HCT116 (cell line): ENCODE measurements at regions not wholly inside any gene's neighbourhood (a gene's known extent, or its start where the extent isn't known, plus 50 kb on each side); places are given as distances from the start of the nearest gene placed in this dataset.

Experiments
- ATAC-seq: fragments of 200-7000 bp; cut with Tn5 transposase; 2 replicates; pipeline ENCODE4 v1.9.1; 2020; ENCODE audit warnings: mild to moderate bottlenecking, moderate library complexity
- BruUV-seq: library from RNA; stranded (reverse); fragments of 400-500 nt; replicated peaks from 2 replicates; lab custom pipeline; 2021; lab: Mats Ljungman, UMichigan
- CTCF ChIA-PET: fragments of 300-600 bp; sonication (Branson Sonifier 250); formaldehyde crosslinking; loops from one replicate; lab custom pipeline; 2021; ENCODE audit warnings: antibody characterized with exemption; lab: Charles Lee
- POLR2A ChIA-PET: fragments of 300-600, 350-600 bp; sonication (Branson Sonifier 250); formaldehyde crosslinking; loops from one replicate; lab custom pipeline; 2021; ENCODE audit warnings: antibody characterized with exemption; lab: Charles Lee
- RAD21 ChIA-PET, 2 experiments: fragments of 300-600 bp; sonication (Branson Sonifier 250); formaldehyde crosslinking; loops; one replicate each; lab custom pipeline; 2023; ENCODE audit warnings: low total read pairs in 2 of 2; ENCODE audit not compliant: uncharacterized antibody in 2 of 2, unreplicated experiment in 2 of 2, low non-redundant PET in 1 of 2; lab: Charles Lee
- DNase-seq: peaks from one replicate; pipeline ENCODE4 v3.0.0-alpha.2; 2010; ENCODE audit warnings: low read depth, low spot score
- H2AFZ ChIP-seq: fragments of 200-600 bp; shearing (Covaris generic), sonication (generic); 2 replicates; pipeline ENCODE4 v1.6.1; 2017; ENCODE audit warnings: low read depth, mixed run types, mixed read lengths, antibody characterized with exemption, low read length; ENCODE audit not compliant: poor library complexity, severe bottlenecking
- H3K27ac ChIP-seq: 2 replicates; pipeline ENCODE4 v1.5.1; 2012; ENCODE audit warnings: low read depth, low read length
- H3K27me3 ChIP-seq: fragments of 200-600 bp; sonication (generic); 2 replicates; pipeline ENCODE4 v1.6.1; 2016; ENCODE audit warnings: mixed run types, low read length, mixed read lengths; ENCODE audit not compliant: insufficient read depth
- H3K36me3 ChIP-seq, 2 experiments: fragments of 200-500 bp in 1 of 2; fragments of 200-600 bp in 1 of 2; sonication (Bioruptor generic) in 1 of 2; sonication (generic) in 1 of 2; 2 replicates each; pipeline versions ENCODE4 v1.5.1 to v1.6.1; 2014 to 2016; ENCODE audit warnings: low read length in 2 of 2, inconsistent platforms in 1 of 2, mixed read lengths in 1 of 2, mixed run types in 1 of 2; ENCODE audit not compliant: insufficient read depth in 2 of 2, control insufficient read depth in 1 of 2
- H3K4me1 ChIP-seq, 2 experiments: fragments of 200-600 bp in 1 of 2; sonication (generic) in 1 of 2; 2 replicates each; pipeline versions ENCODE4 v1.5.1 to v1.6.1; 2012 to 2017; ENCODE audit warnings: low read length in 2 of 2, inconsistent platforms in 1 of 2, mild to moderate bottlenecking in 1 of 2, mixed read lengths in 1 of 2, mixed run types in 1 of 2, moderate library complexity in 1 of 2; ENCODE audit not compliant: insufficient read depth in 2 of 2, control insufficient read depth in 1 of 2
- H3K4me2 ChIP-seq: fragments of 200-600 bp; sonication (generic); 2 replicates; pipeline ENCODE4 v1.6.1; 2017; ENCODE audit warnings: mixed run types, low read length, mixed read lengths
- H3K4me3 ChIP-seq, 2 experiments: fragments of 200-600 bp in 1 of 2; sonication (generic) in 1 of 2; replicated peaks in 1 of 2; 2 replicates each; pipeline ENCODE4 v1.5.1; 2011 to 2016; ENCODE audit warnings: low read length in 2 of 2, control low read depth in 1 of 2, low read depth in 1 of 2, mild to moderate bottlenecking in 1 of 2, mixed read lengths in 1 of 2, mixed run types in 1 of 2
- H3K79me2 ChIP-seq: fragments of 200-600 bp; sonication (generic); 2 replicates; pipeline ENCODE4 v1.6.1; 2017; ENCODE audit warnings: mild to moderate bottlenecking, mixed run types, low read length, moderate library complexity, mixed read lengths; ENCODE audit not compliant: insufficient read depth
- H3K9ac ChIP-seq: fragments of 200-600 bp; sonication (generic); 2 replicates; pipeline ENCODE4 v1.6.1; 2016; ENCODE audit warnings: low read length, mixed read lengths
- H3K9me2 ChIP-seq: fragments of 200-600 bp; sonication (generic), shearing (Covaris generic); 2 replicates; pipeline ENCODE4 v1.6.1; 2017; ENCODE audit warnings: mixed run types, mild to moderate bottlenecking, moderate library complexity; ENCODE audit not compliant: insufficient read depth
- H3K9me3 ChIP-seq, 2 experiments: fragments of 200-500 bp in 1 of 2; fragments of 200-600 bp in 1 of 2; sonication (Bioruptor generic) in 1 of 2; sonication (generic) in 1 of 2; 2 replicates each; pipeline ENCODE4 v1.6.1; 2014 to 2017; ENCODE audit warnings: low read length in 2 of 2, mixed read lengths in 2 of 2, inconsistent platforms in 1 of 2, low read depth in 1 of 2, mild to moderate bottlenecking in 1 of 2, mixed run types in 1 of 2, moderate library complexity in 1 of 2; ENCODE audit not compliant: control insufficient read depth in 1 of 2, insufficient read depth in 1 of 2
- H4K20me1 ChIP-seq: fragments of 200-600 bp; sonication (generic), shearing (Covaris generic); 2 replicates; pipeline ENCODE4 v1.6.1; 2017; ENCODE audit warnings: mixed run types, mild to moderate bottlenecking, moderate library complexity; ENCODE audit not compliant: insufficient read depth
- ATF3 ChIP-seq: IDR thresholded peaks from 2 replicates; pipeline ENCODE4 v1.6.1; 2012
- CBX3 ChIP-seq: IDR thresholded peaks from 2 replicates; pipeline ENCODE4 v1.6.1; 2012; ENCODE audit warnings: low read depth
- CEBPB ChIP-seq: IDR thresholded peaks from 2 replicates; pipeline ENCODE4 v1.6.1; 2012; ENCODE audit warnings: low read depth
- EGR1 ChIP-seq: IDR thresholded peaks from 2 replicates; pipeline ENCODE4 v1.6.1; 2012; ENCODE audit warnings: low read depth
- ELF1 ChIP-seq: IDR thresholded peaks from 2 replicates; pipeline ENCODE4 v1.6.1; 2012; ENCODE audit warnings: low read depth, borderline replicate concordance
- EZH2 ChIP-seq: fragments of 200-600 bp; sonication (generic); IDR thresholded peaks from 2 replicates; pipeline ENCODE4 v1.6.1; 2017; ENCODE audit warnings: antibody characterized with exemption, mixed run types
- EZH2phosphoT487 ChIP-seq: fragments of 200-600 bp; IDR thresholded peaks from 2 replicates; pipeline ENCODE4 v1.6.1; 2018; ENCODE audit warnings: antibody characterized with exemption, borderline replicate concordance
- FOSL1 ChIP-seq: IDR thresholded peaks from 2 replicates; pipeline ENCODE4 v1.6.1; 2012; ENCODE audit warnings: low read depth
- JUND ChIP-seq: IDR thresholded peaks from 2 replicates; pipeline ENCODE4 v1.6.1; 2012
- MAX ChIP-seq: IDR thresholded peaks from 2 replicates; pipeline ENCODE4 v1.6.1; 2012
- POLR2A ChIP-seq: IDR thresholded peaks from 2 replicates; pipeline ENCODE4 v1.7.0; 2011; ENCODE audit warnings: borderline replicate concordance; ENCODE audit not compliant: insufficient read depth, insufficient read length; ENCODE audit errors: extremely low read depth
- POLR2AphosphoS5 ChIP-seq: IDR thresholded peaks from 2 replicates; pipeline ENCODE4 v1.6.1; 2011; ENCODE audit warnings: mild to moderate bottlenecking, low read depth, low read length, moderate library complexity
- RAD21 ChIP-seq: IDR thresholded peaks from 2 replicates; pipeline ENCODE4 v1.6.1; 2012; ENCODE audit warnings: low read depth, mild to moderate bottlenecking
- SIN3A ChIP-seq: IDR thresholded peaks from 2 replicates; pipeline ENCODE4 v1.6.1; 2012; ENCODE audit warnings: low read depth
- SP1 ChIP-seq: IDR thresholded peaks from 2 replicates; pipeline ENCODE4 v1.6.1; 2012; ENCODE audit warnings: low read depth
- TCF7L2 ChIP-seq: IDR thresholded peaks from 2 replicates; pipeline ENCODE4 v1.7.0; 2011; ENCODE audit warnings: borderline replicate concordance, inconsistent platforms; ENCODE audit not compliant: insufficient read depth, insufficient read length; ENCODE audit errors: extremely low read depth
- ZBTB33 ChIP-seq: IDR thresholded peaks from 2 replicates; pipeline ENCODE4 v1.6.1; 2011; ENCODE audit warnings: mild to moderate bottlenecking, low read length, moderate library complexity; ENCODE audit not compliant: insufficient replicate concordance; ENCODE audit errors: extremely low read depth
- ZFX ChIP-seq: fragments of 450-650 bp; IDR thresholded peaks from 2 replicates; pipeline ENCODE4 v1.6.1; 2017
- intact Hi-C: fragments of 100-400 bp; cut with micrococcal nuclease; formaldehyde crosslinking; loops from 2 replicates; pipeline ENCODE4 v1.10.0; 2022
- TF ChIP-seq, protein P1 (sequence below): IDR thresholded peaks from 2 replicates; pipeline ENCODE4 v1.6.1; 2012; ENCODE audit warnings: low read depth
- TF ChIP-seq, protein P2 (sequence below), 3 experiments: fragments of 200-600 bp in 1 of 3; sonication (generic) in 1 of 3; IDR thresholded peaks in 2 of 3; conservative IDR thresholded peaks in 1 of 3; 2 replicates each; pipeline ENCODE4 v1.5.1; 2012 to 2017; ENCODE audit warnings: low read depth in 2 of 3, low read length in 2 of 3, antibody characterized with exemption in 1 of 3, borderline replicate concordance in 1 of 3, control low read depth in 1 of 3, mild to moderate bottlenecking in 1 of 3, mixed read lengths in 1 of 3, mixed run types in 1 of 3, moderate library complexity in 1 of 3; ENCODE audit not compliant: insufficient read depth in 1 of 3

GRCh38 chr16:85307552-85308364, 195.5 kb upstream of the CIBAR2 start:
- CTCF ChIA-PET, result interaction anchor here (0.7 to 4.6 kb wide), 5 partner anchors 10 to 352 kb away, joined by 3 to 21 read pairs (median 4); no protein-coding TSS in a partner anchor
- H3K9me3 ChIP-seq, result no peaks in the 10 kb centered on the region
- no peaks in the 10 kb centered on the region for H3K79me2 ChIP-seq
- H3K27ac ChIP-seq, result no peak overlapping the region
- no peak overlapping the region for H2AFZ ChIP-seq
- H3K4me3 ChIP-seq, result no peak overlapping the region
- H3K9ac ChIP-seq, result no peak overlapping the region
- no peaks in the 10 kb centered on the region for H4K20me1 ChIP-seq
- RAD21 ChIA-PET, result no interaction called here
- H3K36me3 ChIP-seq, result no peaks in the 10 kb centered on the region
- no peaks in the 10 kb centered on the region for H3K27me3 ChIP-seq
- no peak for TF ChIP-seq TCF7L2
- TF ChIP-seq SP1, result no peak
- no peak for TF ChIP-seq EZH2phosphoT487
- TF ChIP-seq ZFX, result no peak
- TF ChIP-seq ELF1, result no peak
- TF ChIP-seq, protein P1, sequence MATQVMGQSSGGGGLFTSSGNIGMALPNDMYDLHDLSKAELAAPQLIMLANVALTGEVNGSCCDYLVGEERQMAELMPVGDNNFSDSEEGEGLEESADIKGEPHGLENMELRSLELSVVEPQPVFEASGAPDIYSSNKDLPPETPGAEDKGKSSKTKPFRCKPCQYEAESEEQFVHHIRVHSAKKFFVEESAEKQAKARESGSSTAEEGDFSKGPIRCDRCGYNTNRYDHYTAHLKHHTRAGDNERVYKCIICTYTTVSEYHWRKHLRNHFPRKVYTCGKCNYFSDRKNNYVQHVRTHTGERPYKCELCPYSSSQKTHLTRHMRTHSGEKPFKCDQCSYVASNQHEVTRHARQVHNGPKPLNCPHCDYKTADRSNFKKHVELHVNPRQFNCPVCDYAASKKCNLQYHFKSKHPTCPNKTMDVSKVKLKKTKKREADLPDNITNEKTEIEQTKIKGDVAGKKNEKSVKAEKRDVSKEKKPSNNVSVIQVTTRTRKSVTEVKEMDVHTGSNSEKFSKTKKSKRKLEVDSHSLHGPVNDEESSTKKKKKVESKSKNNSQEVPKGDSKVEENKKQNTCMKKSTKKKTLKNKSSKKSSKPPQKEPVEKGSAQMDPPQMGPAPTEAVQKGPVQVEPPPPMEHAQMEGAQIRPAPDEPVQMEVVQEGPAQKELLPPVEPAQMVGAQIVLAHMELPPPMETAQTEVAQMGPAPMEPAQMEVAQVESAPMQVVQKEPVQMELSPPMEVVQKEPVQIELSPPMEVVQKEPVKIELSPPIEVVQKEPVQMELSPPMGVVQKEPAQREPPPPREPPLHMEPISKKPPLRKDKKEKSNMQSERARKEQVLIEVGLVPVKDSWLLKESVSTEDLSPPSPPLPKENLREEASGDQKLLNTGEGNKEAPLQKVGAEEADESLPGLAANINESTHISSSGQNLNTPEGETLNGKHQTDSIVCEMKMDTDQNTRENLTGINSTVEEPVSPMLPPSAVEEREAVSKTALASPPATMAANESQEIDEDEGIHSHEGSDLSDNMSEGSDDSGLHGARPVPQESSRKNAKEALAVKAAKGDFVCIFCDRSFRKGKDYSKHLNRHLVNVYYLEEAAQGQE, result no peak
- no peak for TF ChIP-seq POLR2AphosphoS5
- TF ChIP-seq EGR1, result no peak
- no peak for TF ChIP-seq FOSL1
- TF ChIP-seq, protein P2, sequence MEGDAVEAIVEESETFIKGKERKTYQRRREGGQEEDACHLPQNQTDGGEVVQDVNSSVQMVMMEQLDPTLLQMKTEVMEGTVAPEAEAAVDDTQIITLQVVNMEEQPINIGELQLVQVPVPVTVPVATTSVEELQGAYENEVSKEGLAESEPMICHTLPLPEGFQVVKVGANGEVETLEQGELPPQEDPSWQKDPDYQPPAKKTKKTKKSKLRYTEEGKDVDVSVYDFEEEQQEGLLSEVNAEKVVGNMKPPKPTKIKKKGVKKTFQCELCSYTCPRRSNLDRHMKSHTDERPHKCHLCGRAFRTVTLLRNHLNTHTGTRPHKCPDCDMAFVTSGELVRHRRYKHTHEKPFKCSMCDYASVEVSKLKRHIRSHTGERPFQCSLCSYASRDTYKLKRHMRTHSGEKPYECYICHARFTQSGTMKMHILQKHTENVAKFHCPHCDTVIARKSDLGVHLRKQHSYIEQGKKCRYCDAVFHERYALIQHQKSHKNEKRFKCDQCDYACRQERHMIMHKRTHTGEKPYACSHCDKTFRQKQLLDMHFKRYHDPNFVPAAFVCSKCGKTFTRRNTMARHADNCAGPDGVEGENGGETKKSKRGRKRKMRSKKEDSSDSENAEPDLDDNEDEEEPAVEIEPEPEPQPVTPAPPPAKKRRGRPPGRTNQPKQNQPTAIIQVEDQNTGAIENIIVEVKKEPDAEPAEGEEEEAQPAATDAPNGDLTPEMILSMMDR (IDR thresholded peaks at IDR 0.05 in 2 of 3, conservative IDR thresholded peaks at IDR 0.05 in 1 of 3; ENCODE audit: borderline replicate concordance in 1 of 3, insufficient read depth in 1 of 3, low read depth in 2 of 3, low read length in 2 of 3), result no peak
- no peak for TF ChIP-seq RAD21
- no peak for TF ChIP-seq SIN3A
- no peak for TF ChIP-seq JUND
- TF ChIP-seq CBX3, result no peak
- no peak for TF ChIP-seq EZH2
- TF ChIP-seq POLR2A, result no peak
- TF ChIP-seq MAX, result no peak
- TF ChIP-seq ATF3, result no peak
- no peak for TF ChIP-seq ZBTB33
- TF ChIP-seq CEBPB, result no peak
- no peaks in the 10 kb centered on the region for H3K9me2 ChIP-seq
- no peak overlapping the region for H3K4me2 ChIP-seq
- intact Hi-C loops, result no loop called here
- peaks cover 29 to 39% of the 10 kb centered on the region in 2 experiments for H3K4me1 ChIP-seq
- ATAC-seq (no peak), DNase-seq (no peak)
- POLR2A ChIA-PET, result no interaction called here
- BruUV-seq, result no TSS peak
